GM12878 (cell line): ENCODE measurements at regions not wholly inside any gene's neighbourhood (a gene's known extent, or its start where the extent isn't known, plus 50 kb on each side); places are given as distances from the start of the nearest gene placed in this dataset.

ENCODE experiments used
- ATAC-seq: fragments of 200-7000 bp; cut with Tn5 transposase; 3 replicates; pipeline ENCODE4 v1.9.1; 2020; ENCODE audit warnings: mild to moderate bottlenecking, moderate library complexity
- BruUV-seq: library from RNA; stranded (reverse); fragments of 400-500 nt; replicated peaks from 2 replicates; lab custom pipeline; 2021; lab: Mats Ljungman, UMichigan
- CTCF ChIA-PET: fragments of 300-600 bp; sonication (Branson Sonifier 250); formaldehyde crosslinking; extraction: SDS; loops from one replicate; lab custom pipeline; 2021; ENCODE audit warnings: inconsistent platforms; lab: Yijun Ruan, JAX
- POLR2A ChIA-PET: fragments of 350-600 bp; formaldehyde crosslinking; extraction: SDS; loops from one replicate; lab custom pipeline; 2021; ENCODE audit warnings: inconsistent platforms; lab: Charles Lee
- RAD21 ChIA-PET: fragments of 300-600 bp; sonication (Branson Sonifier 250); formaldehyde crosslinking; loops from one replicate; lab custom pipeline; 2023; ENCODE audit warnings: antibody characterized with exemption; ENCODE audit not compliant: unreplicated experiment; lab: Charles Lee
- SMC1A ChIA-PET: fragments of 300-600 bp; sonication (Branson Sonifier 250); formaldehyde crosslinking; loops from one replicate; lab custom pipeline; 2023; ENCODE audit not compliant: unreplicated experiment, uncharacterized antibody; lab: Charles Lee
- DNase-seq: peaks from one replicate; pipeline ENCODE4 v3.0.0-alpha.2; 2011; ENCODE audit warnings: low read depth, low spot score
- FAIRE-seq: peaks from 3 replicates; lab custom pipeline; 2011; peaks lifted over from hg19 to GRCh38; lab: Jason Lieb, UNC
- H2AFZ ChIP-seq: 2 replicates; pipeline ENCODE4 v1.6.0; 2011; ENCODE audit warnings: low read depth, low read length, control low read depth; ENCODE audit not compliant: control insufficient read depth
- H3K27ac ChIP-seq: 2 replicates; pipeline ENCODE4 v1.5.1; 2011; ENCODE audit warnings: control low read depth; ENCODE audit not compliant: control insufficient read depth, insufficient read depth
- H3K27me3 ChIP-seq, 2 experiments: replicated peaks in 1 of 2; 2 replicates each; pipeline versions ENCODE4 v1.6.0 to v1.6.1; 2011; ENCODE audit warnings: low read length in 1 of 2; ENCODE audit not compliant: control insufficient read depth in 2 of 2, insufficient read depth in 2 of 2
- H3K36me3 ChIP-seq, 2 experiments: 2 replicates each; pipeline ENCODE4 v1.5.1; 2011; ENCODE audit warnings: low read length in 1 of 2; ENCODE audit not compliant: control insufficient read depth in 2 of 2, insufficient read depth in 2 of 2
- H3K4me1 ChIP-seq: 2 replicates; pipeline ENCODE4 v1.6.1; 2011; ENCODE audit warnings: mild to moderate bottlenecking, low read length, moderate library complexity, mixed read lengths; ENCODE audit not compliant: control insufficient read depth, insufficient read depth
- H3K4me2 ChIP-seq: 2 replicates; pipeline ENCODE4 v1.6.0; 2011; ENCODE audit warnings: control low read depth; ENCODE audit not compliant: control insufficient read depth, insufficient read depth
- H3K4me3 ChIP-seq: fragments of 200-600 bp; sonication (generic); 2 replicates; pipeline ENCODE4 v1.5.1; 2016
- H3K79me2 ChIP-seq: 2 replicates; pipeline ENCODE4 v1.6.0; 2011; ENCODE audit warnings: low read length; ENCODE audit not compliant: control insufficient read depth, insufficient read depth
- H3K9ac ChIP-seq: 2 replicates; pipeline ENCODE4 v1.8.0; 2011; ENCODE audit warnings: low read length, control low read depth, mixed read lengths; ENCODE audit not compliant: control insufficient read depth, insufficient read depth
- H3K9me3 ChIP-seq: replicated peaks from 3 replicates; pipeline ENCODE4 v1.5.1; 2011; ENCODE audit warnings: mild to moderate bottlenecking, low read length; ENCODE audit not compliant: control insufficient read depth, insufficient read depth
- H4K20me1 ChIP-seq: 2 replicates; pipeline ENCODE4 v1.6.0; 2011; ENCODE audit not compliant: control insufficient read depth, insufficient read depth
- BCL11A ChIP-seq: IDR thresholded peaks from 2 replicates; pipeline ENCODE4 v1.6.1; 2011; ENCODE audit warnings: low read depth, low read length
- CBFB ChIP-seq: IDR thresholded peaks from 2 replicates; pipeline ENCODE4 v1.6.1; 2016; ENCODE audit warnings: antibody characterized with exemption, low read depth
- MTA3 ChIP-seq: IDR thresholded peaks from 2 replicates; pipeline ENCODE4 v1.6.1; 2012; ENCODE audit warnings: low read length, inconsistent platforms, borderline replicate concordance
- POLR2A ChIP-seq: IDR thresholded peaks from 2 replicates; pipeline ENCODE4 v1.6.1; 2011; ENCODE audit warnings: low read depth, mild to moderate bottlenecking, low read length
- POLR2AphosphoS5 ChIP-seq: IDR thresholded peaks from 2 replicates; pipeline ENCODE4 v1.6.1; 2011; ENCODE audit warnings: mild to moderate bottlenecking, low read length, inconsistent platforms
- RFX5 ChIP-seq: IDR thresholded peaks from 2 replicates; pipeline ENCODE4 v1.6.1; 2011; ENCODE audit warnings: low read depth, low read length, improper control_type of control experiment
- SMAD5 ChIP-seq: IDR thresholded peaks from 2 replicates; pipeline ENCODE4 v1.6.1; 2016; ENCODE audit warnings: antibody characterized with exemption, low read depth
- STAT3 ChIP-seq: IDR thresholded peaks from 2 replicates; pipeline ENCODE4 v1.6.1; 2011; ENCODE audit warnings: low read depth, low read length, improper control_type of control experiment
- WGBS: methylation state at CpG from one replicate; pipeline ENCODE4 v1.1.6; 2016; ENCODE audit warnings: low lambda C conversion rate; ENCODE audit not compliant: insufficient replicate concordance, insufficient coverage; ENCODE audit errors: missing lambda C conversion rate; 5-methylcytosine and 5-hydroxymethylcytosine counted together
- in situ Hi-C: fragments of 300-500 bp; cut with MboI; formaldehyde crosslinking; loops from 9 replicates; pipeline ENCODE4 v1.14.3; 2018; ENCODE audit warnings: mixed read lengths
- intact Hi-C: fragments of 100-400 bp; cut with micrococcal nuclease; formaldehyde crosslinking; loops from one replicate; pipeline ENCODE4 v1.14.2; 2022; ENCODE audit not compliant: unreplicated experiment
- TF ChIP-seq, protein P1 (sequence below): fragments of 450-650 bp; IDR thresholded peaks from 2 replicates; pipeline ENCODE4 v1.6.1; 2017; ENCODE audit warnings: borderline replicate concordance
- TF ChIP-seq, protein P2 (sequence below): IDR thresholded peaks from 2 replicates; pipeline ENCODE4 v1.6.1; 2012; ENCODE audit warnings: mild to moderate bottlenecking, low read depth, low read length
- TF ChIP-seq, protein P3 (sequence below): fragments of 450-650 bp; formaldehyde crosslinking; IDR thresholded peaks from 2 replicates; pipeline ENCODE4 v1.4.0; 2020; ENCODE audit warnings: mild to moderate bottlenecking, moderate library complexity

GRCh38 chr17:45651145-45651709 is 132.9 kb upstream of the CRHR1 start:
- H3K27ac ChIP-seq = no peak overlapping the region
- no peak for ATAC-seq
- H3K9me3 ChIP-seq = no peaks in the 10 kb centered on the region
- no peak overlapping the region for H3K9ac ChIP-seq
- DNase-seq = no peak
- intact Hi-C loops = no loop called here
- CTCF ChIA-PET = no interaction called here
- no peak overlapping the region for H3K4me3 ChIP-seq
- in situ Hi-C loops = no loop called here
- no peak overlapping the region for H3K4me2 ChIP-seq
- no peaks in the 10 kb centered on the region for H3K36me3 ChIP-seq
- no peak for TF ChIP-seq POLR2A
- no peak for TF ChIP-seq RFX5
- TF ChIP-seq, protein P1, sequence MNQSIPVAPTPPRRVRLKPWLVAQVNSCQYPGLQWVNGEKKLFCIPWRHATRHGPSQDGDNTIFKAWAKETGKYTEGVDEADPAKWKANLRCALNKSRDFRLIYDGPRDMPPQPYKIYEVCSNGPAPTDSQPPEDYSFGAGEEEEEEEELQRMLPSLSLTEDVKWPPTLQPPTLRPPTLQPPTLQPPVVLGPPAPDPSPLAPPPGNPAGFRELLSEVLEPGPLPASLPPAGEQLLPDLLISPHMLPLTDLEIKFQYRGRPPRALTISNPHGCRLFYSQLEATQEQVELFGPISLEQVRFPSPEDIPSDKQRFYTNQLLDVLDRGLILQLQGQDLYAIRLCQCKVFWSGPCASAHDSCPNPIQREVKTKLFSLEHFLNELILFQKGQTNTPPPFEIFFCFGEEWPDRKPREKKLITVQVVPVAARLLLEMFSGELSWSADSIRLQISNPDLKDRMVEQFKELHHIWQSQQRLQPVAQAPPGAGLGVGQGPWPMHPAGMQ = no peak
- TF ChIP-seq POLR2AphosphoS5 = no peak
- TF ChIP-seq BCL11A = no peak
- TF ChIP-seq CBFB = no peak
- POLR2A ChIA-PET = no interaction called here
- H4K20me1 ChIP-seq = no peaks in the 10 kb centered on the region
- no peak for FAIRE-seq
- no peak overlapping the region for H2AFZ ChIP-seq
- WGBS = 27% methylated on average over 8 of the region's 8 CpGs
- BruUV-seq = no TSS peak
- no peaks in the 10 kb centered on the region for H3K4me1 ChIP-seq
- SMC1A ChIA-PET = no interaction called here
- no peaks in the 10 kb centered on the region for H3K79me2 ChIP-seq
- RAD21 ChIA-PET = no interaction called here
- H3K27me3 ChIP-seq = no peaks in the 10 kb centered on the region

- H3K27ac ChIP-seq = no peak overlapping the region
- CTCF ChIA-PET = interaction anchor here (0.7 kb wide), 1 partner anchor 178 kb away, joined by 3 read pairs; no protein-coding TSS in a partner anchor
- H3K4me3 ChIP-seq = no peak overlapping the region
- no peak for ATAC-seq
- no TSS peak for BruUV-seq
- RAD21 ChIA-PET = no interaction called here
- FAIRE-seq = no peak
- no peak overlapping the region for H3K4me2 ChIP-seq
- H2AFZ ChIP-seq = no peak overlapping the region
- DNase-seq = no peak
- H3K36me3 ChIP-seq = no peaks in the 10 kb centered on the region
- no peaks in the 10 kb centered on the region for H3K9me3 ChIP-seq
- SMC1A ChIA-PET = no interaction called here
- WGBS = 7% methylated on average over 4 of the region's 4 CpGs
- POLR2A ChIA-PET = no interaction called here
- no peaks in the 10 kb centered on the region for H3K4me1 ChIP-seq
- intact Hi-C loops (no loop called here), in situ Hi-C loops (no loop called here)
- H3K27me3 ChIP-seq = no peaks in the 10 kb centered on the region; a peak in 1 of 4 replicates
- H3K9ac ChIP-seq = no peak overlapping the region
- no peaks in the 10 kb centered on the region for H4K20me1 ChIP-seq
- no peaks in the 10 kb centered on the region for H3K79me2 ChIP-seq
- TF ChIP-seq, protein P2, sequence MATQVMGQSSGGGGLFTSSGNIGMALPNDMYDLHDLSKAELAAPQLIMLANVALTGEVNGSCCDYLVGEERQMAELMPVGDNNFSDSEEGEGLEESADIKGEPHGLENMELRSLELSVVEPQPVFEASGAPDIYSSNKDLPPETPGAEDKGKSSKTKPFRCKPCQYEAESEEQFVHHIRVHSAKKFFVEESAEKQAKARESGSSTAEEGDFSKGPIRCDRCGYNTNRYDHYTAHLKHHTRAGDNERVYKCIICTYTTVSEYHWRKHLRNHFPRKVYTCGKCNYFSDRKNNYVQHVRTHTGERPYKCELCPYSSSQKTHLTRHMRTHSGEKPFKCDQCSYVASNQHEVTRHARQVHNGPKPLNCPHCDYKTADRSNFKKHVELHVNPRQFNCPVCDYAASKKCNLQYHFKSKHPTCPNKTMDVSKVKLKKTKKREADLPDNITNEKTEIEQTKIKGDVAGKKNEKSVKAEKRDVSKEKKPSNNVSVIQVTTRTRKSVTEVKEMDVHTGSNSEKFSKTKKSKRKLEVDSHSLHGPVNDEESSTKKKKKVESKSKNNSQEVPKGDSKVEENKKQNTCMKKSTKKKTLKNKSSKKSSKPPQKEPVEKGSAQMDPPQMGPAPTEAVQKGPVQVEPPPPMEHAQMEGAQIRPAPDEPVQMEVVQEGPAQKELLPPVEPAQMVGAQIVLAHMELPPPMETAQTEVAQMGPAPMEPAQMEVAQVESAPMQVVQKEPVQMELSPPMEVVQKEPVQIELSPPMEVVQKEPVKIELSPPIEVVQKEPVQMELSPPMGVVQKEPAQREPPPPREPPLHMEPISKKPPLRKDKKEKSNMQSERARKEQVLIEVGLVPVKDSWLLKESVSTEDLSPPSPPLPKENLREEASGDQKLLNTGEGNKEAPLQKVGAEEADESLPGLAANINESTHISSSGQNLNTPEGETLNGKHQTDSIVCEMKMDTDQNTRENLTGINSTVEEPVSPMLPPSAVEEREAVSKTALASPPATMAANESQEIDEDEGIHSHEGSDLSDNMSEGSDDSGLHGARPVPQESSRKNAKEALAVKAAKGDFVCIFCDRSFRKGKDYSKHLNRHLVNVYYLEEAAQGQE = peak; percentile 62; the same call in 1 of the 2 replicates
- TF ChIP-seq, protein P3, sequence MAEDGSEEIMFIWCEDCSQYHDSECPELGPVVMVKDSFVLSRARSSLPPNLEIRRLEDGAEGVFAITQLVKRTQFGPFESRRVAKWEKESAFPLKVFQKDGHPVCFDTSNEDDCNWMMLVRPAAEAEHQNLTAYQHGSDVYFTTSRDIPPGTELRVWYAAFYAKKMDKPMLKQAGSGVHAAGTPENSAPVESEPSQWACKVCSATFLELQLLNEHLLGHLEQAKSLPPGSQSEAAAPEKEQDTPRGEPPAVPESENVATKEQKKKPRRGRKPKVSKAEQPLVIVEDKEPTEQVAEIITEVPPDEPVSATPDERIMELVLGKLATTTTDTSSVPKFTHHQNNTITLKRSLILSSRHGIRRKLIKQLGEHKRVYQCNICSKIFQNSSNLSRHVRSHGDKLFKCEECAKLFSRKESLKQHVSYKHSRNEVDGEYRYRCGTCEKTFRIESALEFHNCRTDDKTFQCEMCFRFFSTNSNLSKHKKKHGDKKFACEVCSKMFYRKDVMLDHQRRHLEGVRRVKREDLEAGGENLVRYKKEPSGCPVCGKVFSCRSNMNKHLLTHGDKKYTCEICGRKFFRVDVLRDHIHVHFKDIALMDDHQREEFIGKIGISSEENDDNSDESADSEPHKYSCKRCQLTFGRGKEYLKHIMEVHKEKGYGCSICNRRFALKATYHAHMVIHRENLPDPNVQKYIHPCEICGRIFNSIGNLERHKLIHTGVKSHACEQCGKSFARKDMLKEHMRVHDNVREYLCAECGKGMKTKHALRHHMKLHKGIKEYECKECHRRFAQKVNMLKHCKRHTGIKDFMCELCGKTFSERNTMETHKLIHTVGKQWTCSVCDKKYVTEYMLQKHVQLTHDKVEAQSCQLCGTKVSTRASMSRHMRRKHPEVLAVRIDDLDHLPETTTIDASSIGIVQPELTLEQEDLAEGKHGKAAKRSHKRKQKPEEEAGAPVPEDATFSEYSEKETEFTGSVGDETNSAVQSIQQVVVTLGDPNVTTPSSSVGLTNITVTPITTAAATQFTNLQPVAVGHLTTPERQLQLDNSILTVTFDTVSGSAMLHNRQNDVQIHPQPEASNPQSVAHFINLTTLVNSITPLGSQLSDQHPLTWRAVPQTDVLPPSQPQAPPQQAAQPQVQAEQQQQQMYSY (CRISPR knock-in tag) = no peak
- no peak for TF ChIP-seq SMAD5
- no peak for TF ChIP-seq STAT3
- TF ChIP-seq MTA3 = no peak
These were observed 130.5 kb upstream of the CRHR1 start for GRCh38 chr17:45653616-45654015.
